HFFc6 (cell line): ENCODE measurements at regions not wholly inside any gene's neighbourhood (a gene's known extent, or its start where the extent isn't known, plus 50 kb on each side); places are given as distances from the start of the nearest gene placed in this dataset.

Source experiments
- DNase-seq: peaks from one replicate; pipeline ENCODE4 v3.0.0-alpha.2; 2018
- H3K27ac Mint-ChIP-seq: 2 replicates; pipeline ENCODE4 v1.8.0; 2020; ENCODE audit warnings: mild to moderate bottlenecking, mixed read lengths
- H3K27me3 Mint-ChIP-seq: 2 replicates; pipeline ENCODE4 v1.8.0; 2021; ENCODE audit warnings: mild to moderate bottlenecking, moderate library complexity, mixed read lengths; ENCODE audit not compliant: insufficient read depth
- H3K36me3 Mint-ChIP-seq: 2 replicates; pipeline ENCODE4 v1.8.0; 2021; ENCODE audit warnings: low read depth, mixed read lengths
- H3K4me1 Mint-ChIP-seq: 2 replicates; pipeline ENCODE4 v1.8.0; 2020; ENCODE audit warnings: low read depth, mixed read lengths
- H3K4me3 Mint-ChIP-seq: 2 replicates; pipeline ENCODE4 v1.8.0; 2020; ENCODE audit warnings: mild to moderate bottlenecking, moderate library complexity, mixed read lengths
- H3K9me3 Mint-ChIP-seq: 2 replicates; pipeline ENCODE4 v1.8.0; 2020; ENCODE audit warnings: mild to moderate bottlenecking, mixed read lengths
- TF ChIP-seq, protein P1 (sequence below): fragments of 200-600 bp; sonication (generic); IDR thresholded peaks from 2 replicates; pipeline ENCODE4 v1.5.0; 2021; ENCODE audit warnings: antibody characterized with exemption, mild to moderate bottlenecking

DNA sequence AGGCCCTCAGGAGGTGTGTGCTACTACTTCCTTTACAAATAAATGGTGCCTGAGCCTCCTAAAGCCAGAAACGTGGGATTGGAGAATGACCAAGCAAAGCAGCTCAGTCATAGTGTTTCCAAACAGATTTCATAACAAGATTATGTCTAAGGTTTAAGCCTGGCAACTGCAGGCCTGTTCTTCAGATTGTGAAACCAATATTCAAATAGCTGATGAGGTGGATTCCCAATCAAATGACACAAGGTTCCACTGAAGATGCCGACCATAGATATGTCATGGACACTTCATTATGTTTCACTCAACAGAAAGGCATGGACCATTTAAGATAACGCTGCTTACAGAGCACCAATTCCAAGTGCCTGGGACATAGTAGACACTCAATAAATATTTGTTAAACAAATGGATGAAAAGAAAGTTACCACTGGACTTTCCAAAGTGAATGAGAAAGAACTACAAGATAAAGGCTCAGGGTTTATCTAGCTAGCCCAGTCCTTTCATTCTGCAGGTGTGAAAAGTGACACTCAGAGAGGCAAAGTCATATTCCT lies 189.5 kb downstream of the ACTL7B start:
- H3K27ac Mint-ChIP-seq: no peak overlapping the region
- peaks cover 2% of the 10 kb centered on the region; the same call in 1 of the 2 replicates for H3K27me3 Mint-ChIP-seq
- H3K36me3 Mint-ChIP-seq: no peaks in the 10 kb centered on the region
- DNase-seq: no peak
- H3K9me3 Mint-ChIP-seq: peaks cover 57% of the 10 kb centered on the region
- H3K4me1 Mint-ChIP-seq: no peaks in the 10 kb centered on the region
- H3K4me3 Mint-ChIP-seq: no peak overlapping the region
- TF ChIP-seq, protein P1, sequence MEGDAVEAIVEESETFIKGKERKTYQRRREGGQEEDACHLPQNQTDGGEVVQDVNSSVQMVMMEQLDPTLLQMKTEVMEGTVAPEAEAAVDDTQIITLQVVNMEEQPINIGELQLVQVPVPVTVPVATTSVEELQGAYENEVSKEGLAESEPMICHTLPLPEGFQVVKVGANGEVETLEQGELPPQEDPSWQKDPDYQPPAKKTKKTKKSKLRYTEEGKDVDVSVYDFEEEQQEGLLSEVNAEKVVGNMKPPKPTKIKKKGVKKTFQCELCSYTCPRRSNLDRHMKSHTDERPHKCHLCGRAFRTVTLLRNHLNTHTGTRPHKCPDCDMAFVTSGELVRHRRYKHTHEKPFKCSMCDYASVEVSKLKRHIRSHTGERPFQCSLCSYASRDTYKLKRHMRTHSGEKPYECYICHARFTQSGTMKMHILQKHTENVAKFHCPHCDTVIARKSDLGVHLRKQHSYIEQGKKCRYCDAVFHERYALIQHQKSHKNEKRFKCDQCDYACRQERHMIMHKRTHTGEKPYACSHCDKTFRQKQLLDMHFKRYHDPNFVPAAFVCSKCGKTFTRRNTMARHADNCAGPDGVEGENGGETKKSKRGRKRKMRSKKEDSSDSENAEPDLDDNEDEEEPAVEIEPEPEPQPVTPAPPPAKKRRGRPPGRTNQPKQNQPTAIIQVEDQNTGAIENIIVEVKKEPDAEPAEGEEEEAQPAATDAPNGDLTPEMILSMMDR: no peak

DNA sequence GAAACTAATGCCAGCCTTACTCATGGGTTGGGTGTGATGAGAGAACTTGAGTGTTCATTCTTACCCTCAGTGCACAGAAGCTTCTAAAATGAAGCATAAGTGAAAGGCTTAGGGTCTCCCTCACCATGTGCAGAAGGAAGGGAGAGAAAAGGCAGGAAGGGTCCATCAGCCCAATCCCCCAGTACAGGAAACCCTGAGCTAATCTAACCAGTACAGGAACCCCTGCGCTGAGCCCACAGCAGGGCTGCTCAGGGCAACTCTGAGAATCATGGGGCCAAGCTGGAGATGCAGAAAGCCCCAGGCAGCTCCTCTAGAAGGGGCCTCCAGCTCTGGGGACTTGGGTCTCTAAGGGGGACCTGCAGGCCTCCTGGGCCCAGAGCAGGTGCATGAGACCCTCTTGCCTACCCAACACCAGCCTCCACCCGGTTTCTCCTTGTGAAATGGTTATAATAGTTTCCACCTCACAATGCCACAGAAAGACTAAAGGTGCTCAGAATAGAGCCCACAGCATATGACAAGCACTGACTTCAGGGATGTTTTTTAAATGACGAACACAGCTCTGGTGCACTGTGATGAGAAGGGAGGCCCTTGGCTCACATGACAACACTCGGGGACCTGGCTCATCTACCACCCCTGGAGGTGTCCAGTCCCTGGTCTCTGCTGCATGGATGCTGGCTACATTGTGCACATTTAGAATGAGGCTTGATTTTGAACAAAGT lies 190.1 kb downstream of the ACTL7B start:
- Mint-ChIP-seq H3K27me3 (peaks cover 2% of the 10 kb centered on the region; the same call in 1 of the 2 replicates), H3K4me3 (no peak overlapping the region), H3K27ac (no peak overlapping the region), H3K9me3 (peaks cover 57% of the 10 kb centered on the region), H3K36me3 (no peaks in the 10 kb centered on the region), H3K4me1 (no peaks in the 10 kb centered on the region)
- TF ChIP-seq, protein P1: no peak
- DNase-seq: no peak

DNA sequence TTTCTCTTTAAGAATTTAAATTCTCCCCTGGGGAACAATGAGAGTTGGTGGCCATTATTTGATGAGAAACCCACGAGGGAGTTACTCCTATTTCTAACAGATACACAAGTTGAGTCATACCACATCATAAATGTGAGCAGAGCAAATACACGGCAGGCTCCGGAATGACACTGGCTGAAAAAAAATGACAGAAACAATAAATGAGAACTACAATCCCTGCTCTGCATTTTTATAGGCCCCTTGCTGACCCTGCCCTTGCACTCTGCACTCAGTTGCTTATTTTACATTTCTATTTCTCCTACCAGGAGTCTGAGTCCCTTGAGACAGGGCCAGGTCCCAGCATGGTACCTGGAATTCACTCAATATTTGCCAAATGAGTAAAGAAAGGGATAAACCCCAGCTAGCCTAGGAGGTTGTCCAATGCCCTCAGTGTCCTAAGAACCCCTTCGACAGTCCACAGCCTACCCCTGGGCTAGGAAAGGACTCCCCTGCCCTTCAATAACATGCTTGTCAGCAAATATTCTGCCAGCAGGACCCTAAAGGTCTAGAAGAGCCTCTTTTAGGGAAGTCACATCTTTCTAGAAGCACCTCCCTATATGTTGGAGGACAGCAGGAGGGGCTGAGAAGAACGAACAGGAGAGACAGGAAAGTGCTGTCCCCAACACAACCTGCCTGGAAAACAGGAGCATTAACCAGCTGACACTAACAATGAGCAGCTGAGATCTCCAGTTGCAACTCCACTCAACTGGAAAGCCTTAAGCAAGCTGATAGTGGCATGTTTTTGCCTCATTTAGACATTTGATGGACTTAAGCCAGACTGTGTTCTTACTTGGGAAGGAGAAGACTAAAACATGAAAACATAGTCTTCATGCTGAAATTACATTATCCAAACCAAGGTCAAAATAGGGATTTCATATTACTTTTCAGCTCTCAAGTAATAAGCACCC lies 191.2 kb downstream of the ACTL7B start:
- TF ChIP-seq, protein P1: no peak
- no peaks in the 10 kb centered on the region for H3K4me1 Mint-ChIP-seq
- DNase-seq: no peak
- peaks cover 2% of the 10 kb centered on the region; the same call in 1 of the 2 replicates for H3K27me3 Mint-ChIP-seq
- peaks cover 63% of the 10 kb centered on the region for H3K9me3 Mint-ChIP-seq
- no peak overlapping the region for H3K4me3 Mint-ChIP-seq
- no peaks in the 10 kb centered on the region for H3K36me3 Mint-ChIP-seq
- no peak overlapping the region for H3K27ac Mint-ChIP-seq

DNA sequence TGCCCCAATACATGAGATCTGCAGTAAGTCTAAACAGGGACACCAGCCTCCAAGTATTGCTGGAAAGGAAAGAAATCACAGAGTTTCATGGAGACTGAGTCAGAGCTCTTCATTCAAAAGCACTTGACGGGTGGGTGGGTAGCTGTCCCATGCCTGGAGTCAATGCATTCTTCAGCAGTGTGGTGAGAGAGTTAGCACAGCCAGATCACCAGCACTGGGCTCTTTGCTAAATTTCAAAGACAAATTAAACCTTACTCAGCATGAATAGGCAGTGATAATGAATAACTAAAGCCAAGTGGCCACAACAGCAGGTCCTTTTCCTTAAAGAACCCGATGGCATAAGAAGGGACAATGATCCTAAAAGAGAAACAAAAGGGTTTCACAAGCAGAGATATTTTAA lies 192.4 kb downstream of the ACTL7B start:
- H3K36me3 Mint-ChIP-seq: no peaks in the 10 kb centered on the region
- H3K27ac Mint-ChIP-seq: no peak overlapping the region
- TF ChIP-seq, protein P1: no peak
- H3K4me1 Mint-ChIP-seq: no peaks in the 10 kb centered on the region
- H3K27me3 Mint-ChIP-seq: no peaks in the 10 kb centered on the region; the same call in 1 of the 2 replicates
- peaks cover 74% of the 10 kb centered on the region for H3K9me3 Mint-ChIP-seq
- no peak overlapping the region for H3K4me3 Mint-ChIP-seq
- no peak for DNase-seq

DNA sequence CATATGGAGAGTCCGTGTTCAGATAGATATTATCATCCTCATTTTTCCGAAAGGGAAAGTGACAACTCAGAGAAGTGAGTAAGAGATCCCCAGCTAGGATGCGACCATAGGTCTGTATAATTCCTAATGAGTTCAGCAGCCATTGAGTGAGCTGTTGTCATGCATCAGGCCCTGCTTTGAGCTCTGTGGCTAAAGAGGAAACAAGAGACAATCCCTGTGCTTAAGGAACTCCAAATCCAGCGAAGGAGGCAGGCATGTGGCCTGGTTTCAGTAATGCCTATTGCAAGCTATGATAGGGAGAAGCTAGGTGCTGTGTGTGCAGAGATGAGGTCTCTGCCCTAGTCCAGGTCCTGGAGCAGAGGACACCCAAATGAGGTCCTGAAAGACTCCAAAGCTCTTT lies 192.8 kb downstream of the ACTL7B start:
- Mint-ChIP-seq H3K27ac (no peak overlapping the region), H3K4me3 (no peak overlapping the region), H3K36me3 (no peaks in the 10 kb centered on the region), H3K27me3 (no peaks in the 10 kb centered on the region; the same call in 1 of the 2 replicates), H3K4me1 (no peaks in the 10 kb centered on the region), H3K9me3 (peaks cover 72% of the 10 kb centered on the region)
- no peak for DNase-seq
- TF ChIP-seq, protein P1: no peak
